Erythroblast (primary cell): ENCODE measurements at regions not wholly inside any gene's neighbourhood (a gene's known extent, or its start where the extent isn't known, plus 50 kb on each side); places are given as distances from the start of the nearest gene placed in this dataset.

Experiments used
- GATA1 ChIP-seq: IDR thresholded peaks from 2 replicates; pipeline ENCODE4 v1.6.1; 2011; ENCODE audit warnings: low read depth, mild to moderate bottlenecking, control low read depth, low read length, moderate library complexity
- POLR2A ChIP-seq: IDR thresholded peaks from 2 replicates; pipeline ENCODE4 v1.6.1; 2011; ENCODE audit warnings: mild to moderate bottlenecking, low read length

- no peak for TF ChIP-seq POLR2A
- no peak for TF ChIP-seq GATA1
These were observed 54.9 kb upstream of the CDH9 start for GRCh38 chr5:27093279-27093678.
